ENCODE measurements at regions not wholly inside any gene's neighbourhood (a gene's known extent, or its start where the extent isn't known, plus 50 kb on each side); places are given as distances from the start of the nearest gene placed in this dataset.

DNA sequence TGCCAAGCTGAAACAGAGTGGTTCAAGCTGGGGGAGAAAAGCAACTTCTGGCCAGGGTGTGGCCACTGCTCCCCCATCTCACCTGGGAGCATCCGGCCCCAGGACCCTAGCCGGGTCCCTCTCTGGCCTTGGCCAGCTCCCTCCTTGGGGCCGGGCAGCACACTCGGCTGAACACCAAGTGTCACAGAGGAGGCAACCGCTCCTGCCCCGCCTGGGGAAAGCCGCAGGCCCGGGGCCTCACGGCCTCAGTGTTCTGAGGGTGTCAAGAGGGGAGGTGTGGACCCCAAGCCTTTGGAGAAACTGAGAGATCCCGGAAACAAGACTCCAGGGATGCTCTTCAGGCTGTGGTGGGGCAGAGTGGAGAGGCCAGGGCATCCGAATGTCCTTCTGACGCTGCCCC, 88.4 kb downstream of the ENGASE start:
- DNase-seq (ENCODE audit: extremely low spot score) = no peak
- no peaks in the 10 kb centered on the region for H3K4me1 ChIP-seq (ENCODE audit: insufficient read depth)
- H3K27ac ChIP-seq (ENCODE audit: low read depth) = no peak overlapping the region
- no peak overlapping the region for H3K4me3 ChIP-seq (ENCODE audit: low read depth, low read length)
- WGBS = 78% methylated on average over 12 of the region's 12 CpGs
- H3K36me3 ChIP-seq (ENCODE audit: insufficient read depth) = no peaks in the 10 kb centered on the region

DNA sequence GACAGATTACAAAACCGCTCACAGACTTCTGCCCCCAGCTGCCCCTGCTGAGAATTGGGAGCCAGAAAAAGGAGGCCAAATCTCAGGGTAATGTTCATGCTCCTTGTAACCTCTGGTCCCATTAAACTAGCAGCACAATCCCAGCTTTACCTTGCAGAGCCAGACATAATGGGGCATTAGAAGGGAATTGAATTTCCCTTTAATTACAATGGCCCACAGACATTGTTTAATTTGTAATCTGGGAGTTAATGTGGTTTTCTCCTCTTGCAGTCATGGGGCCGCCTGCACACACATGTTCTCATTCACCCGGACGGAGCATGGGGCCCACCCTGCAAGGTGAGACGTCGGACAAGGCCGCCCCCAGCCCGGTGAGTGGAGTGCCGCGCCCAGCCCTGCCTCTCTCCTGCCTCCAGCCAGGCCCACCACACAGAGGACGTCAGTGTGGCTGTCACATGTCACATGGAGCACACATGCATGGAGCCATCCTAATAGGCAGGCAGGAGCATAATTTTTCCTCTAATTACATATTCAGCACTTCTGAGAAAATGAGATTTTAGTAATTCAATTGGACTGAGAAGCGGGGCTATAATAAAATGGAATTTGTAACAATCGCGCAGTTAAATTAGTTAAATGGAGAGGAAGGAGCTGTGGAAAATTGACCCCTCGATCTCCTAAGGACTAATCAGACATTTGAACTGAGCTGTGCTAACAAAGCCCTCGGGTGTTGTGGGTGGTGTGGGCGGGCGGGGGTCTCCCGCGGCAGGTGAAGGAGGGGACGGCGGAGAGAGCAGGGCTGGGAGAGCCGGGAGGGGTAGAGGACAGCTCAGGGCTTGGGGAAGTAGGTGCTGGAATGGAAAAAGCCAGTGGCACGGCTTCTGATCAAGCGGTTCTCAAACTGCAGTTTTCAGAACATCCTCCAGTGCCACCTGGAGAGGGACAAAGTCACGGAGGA, 87.7 kb downstream of the ENGASE start:
- Histone ChIP-seq H3K36me3 (ENCODE audit: insufficient read depth) (no peaks in the 10 kb centered on the region), H3K4me1 (ENCODE audit: insufficient read depth) (no peaks in the 10 kb centered on the region), H3K27ac (ENCODE audit: low read depth) (no peak overlapping the region), H3K4me3 (ENCODE audit: low read depth, low read length) (no peak overlapping the region)
- no peak for DNase-seq (ENCODE audit: extremely low spot score)
- WGBS = 66% methylated on average over 26 of the region's 26 CpGs

- WGBS = 50% methylated on average over 14 of the region's 14 CpGs
- Histone ChIP-seq H3K36me3 (ENCODE audit: insufficient read depth) (no peaks in the 10 kb centered on the region), H3K4me3 (ENCODE audit: low read depth, low read length) (no peak overlapping the region), H3K27ac (ENCODE audit: low read depth) (no peak overlapping the region), H3K4me1 (ENCODE audit: insufficient read depth) (no peaks in the 10 kb centered on the region)
- DNase-seq (ENCODE audit: extremely low spot score) = no peak
Measured at GRCh38 chr17:79160980-79161636, 86.5 kb downstream of the ENGASE start.

GRCh38 chr17:79159926-79160325, 85.3 kb downstream of the ENGASE start:
- Histone ChIP-seq H3K4me3 (ENCODE audit: low read depth, low read length) (no peak overlapping the region), H3K4me1 (ENCODE audit: insufficient read depth) (no peaks in the 10 kb centered on the region), H3K27ac (ENCODE audit: low read depth) (no peak overlapping the region), H3K36me3 (ENCODE audit: insufficient read depth) (no peaks in the 10 kb centered on the region)
- WGBS = 63% methylated on average over 13 of the region's 13 CpGs
- no peak for DNase-seq (ENCODE audit: extremely low spot score)

DNA sequence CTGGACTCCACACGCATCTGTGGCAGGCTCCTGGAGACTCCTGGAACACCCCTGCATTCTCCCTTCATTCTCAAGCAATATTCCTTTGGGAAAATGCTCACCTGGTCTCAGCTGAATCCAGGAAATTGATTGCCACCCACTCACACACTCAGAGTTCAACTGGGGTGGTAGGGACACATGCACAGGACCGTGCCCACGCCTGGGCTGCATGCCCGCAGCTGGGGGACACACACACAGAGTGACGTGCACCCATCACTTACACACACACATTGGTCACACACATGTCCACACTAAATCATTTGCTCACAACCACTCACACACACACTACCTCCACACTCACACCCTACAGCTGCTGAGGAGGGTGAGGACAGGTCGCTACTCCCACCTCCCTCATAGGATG, 84.8 kb downstream of the ENGASE start:
- DNase-seq (ENCODE audit: extremely low spot score) = no peak
- WGBS = 86% methylated on average over 6 of the region's 6 CpGs
- Histone ChIP-seq H3K36me3 (ENCODE audit: insufficient read depth) (no peaks in the 10 kb centered on the region), H3K4me3 (ENCODE audit: low read depth, low read length) (no peak overlapping the region), H3K27ac (ENCODE audit: low read depth) (no peak overlapping the region), H3K4me1 (ENCODE audit: insufficient read depth) (no peaks in the 10 kb centered on the region)

DNA sequence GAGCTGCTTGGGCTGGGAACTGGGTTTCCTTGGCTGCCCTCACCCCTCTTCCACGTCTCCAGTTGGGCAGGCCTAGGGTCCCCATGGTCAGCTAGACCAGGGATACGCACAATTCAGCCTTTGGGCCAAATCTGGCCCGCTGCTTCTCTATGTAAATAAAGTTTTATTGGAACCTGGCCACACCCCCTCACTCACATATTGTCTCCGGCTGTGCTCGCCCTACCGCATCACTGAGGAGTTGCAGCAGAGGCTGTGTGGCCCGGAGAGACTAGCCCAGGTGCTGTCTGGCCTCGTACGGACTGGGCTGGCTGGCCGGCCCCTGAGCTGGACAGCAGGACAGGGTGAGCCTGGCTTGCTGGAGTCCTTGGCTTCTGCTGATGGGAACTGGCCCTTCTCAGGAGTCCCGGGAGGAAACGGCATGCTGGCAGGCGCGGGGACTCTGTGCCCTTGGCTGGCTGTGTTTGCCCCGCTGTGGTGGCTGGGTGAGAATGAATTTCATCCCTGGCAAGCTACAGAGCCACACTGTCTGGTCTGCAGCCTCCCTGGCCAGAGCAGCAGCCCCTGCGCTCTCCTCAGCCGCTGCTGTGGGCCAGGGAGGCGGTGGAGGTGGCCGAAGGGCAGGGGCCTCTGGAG, 82.0 kb downstream of the ENGASE start:
- WGBS = 72% methylated on average over 19 of the region's 19 CpGs
- no peak overlapping the region for H3K4me3 ChIP-seq (ENCODE audit: low read depth, low read length)

GRCh38 chr17:79155701-79156100, 81.1 kb downstream of the ENGASE start:
- H3K27ac ChIP-seq (ENCODE audit: low read depth) = no peak overlapping the region
- no peak for DNase-seq (ENCODE audit: extremely low spot score)
- H3K36me3 ChIP-seq (ENCODE audit: insufficient read depth) = no peaks in the 10 kb centered on the region
- no peak overlapping the region for H3K4me3 ChIP-seq (ENCODE audit: low read depth, low read length)
- no peaks in the 10 kb centered on the region for H3K4me1 ChIP-seq (ENCODE audit: insufficient read depth)
- 90% methylated on average over 12 of the region's 12 CpGs for WGBS

More for the DNA sequence above, 82.0 kb downstream of the ENGASE start:
- Histone ChIP-seq H3K4me1 (ENCODE audit: insufficient read depth) (no peaks in the 10 kb centered on the region), H3K27ac (ENCODE audit: low read depth) (no peak overlapping the region), H3K36me3 (ENCODE audit: insufficient read depth) (no peaks in the 10 kb centered on the region)
- DNase-seq (ENCODE audit: extremely low spot score) = no peak

DNA sequence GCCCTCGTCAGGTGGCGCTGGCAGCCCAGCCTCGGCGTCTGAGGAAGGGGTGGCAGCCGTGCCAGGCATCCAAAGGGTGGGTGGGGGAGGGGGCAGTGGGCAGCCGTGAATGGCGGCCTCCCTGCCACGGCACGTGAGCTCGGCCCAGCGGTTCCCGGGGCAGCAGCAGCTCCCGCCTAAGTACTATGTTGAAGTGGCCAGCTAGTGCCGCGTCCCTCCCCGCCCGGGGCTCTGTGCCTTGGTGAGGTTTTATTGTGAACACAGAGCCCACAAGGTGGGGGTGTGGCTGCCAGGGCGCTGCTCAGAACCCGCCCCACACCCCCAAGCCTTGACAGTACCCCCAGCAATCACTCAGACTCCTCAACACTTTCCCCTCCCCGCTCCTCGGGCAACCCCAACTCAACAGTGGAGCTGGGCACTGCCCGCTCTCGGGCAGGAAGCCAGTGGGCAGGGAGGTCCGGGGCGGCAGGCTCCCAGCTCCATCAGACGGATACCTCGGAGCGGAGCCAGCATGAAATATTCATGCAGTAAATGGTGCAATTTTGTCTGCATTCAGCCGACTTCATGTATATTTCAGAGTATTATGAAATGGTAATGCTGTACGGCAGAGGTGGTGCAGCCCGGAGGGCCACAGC, 80.4 kb downstream of the ENGASE start:
- H3K27ac ChIP-seq (ENCODE audit: low read depth) = no peak overlapping the region
- no peak overlapping the region for H3K4me3 ChIP-seq (ENCODE audit: low read depth, low read length)
- no peaks in the 10 kb centered on the region for H3K36me3 ChIP-seq (ENCODE audit: insufficient read depth)
- no peaks in the 10 kb centered on the region for H3K4me1 ChIP-seq (ENCODE audit: insufficient read depth)
- 70% methylated on average over 31 of the region's 31 CpGs for WGBS
- no peak for DNase-seq (ENCODE audit: extremely low spot score)

- Histone ChIP-seq H3K27ac (ENCODE audit: low read depth) (no peak overlapping the region), H3K4me1 (ENCODE audit: insufficient read depth) (no peaks in the 10 kb centered on the region), H3K4me3 (ENCODE audit: low read depth, low read length) (no peak overlapping the region), H3K36me3 (ENCODE audit: insufficient read depth) (no peaks in the 10 kb centered on the region)
- no peak for DNase-seq (ENCODE audit: extremely low spot score)
- WGBS = 64% methylated on average over 14 of the region's 14 CpGs
Measured at GRCh38 chr17:79154446-79154845, 79.8 kb downstream of the ENGASE start.

DNA sequence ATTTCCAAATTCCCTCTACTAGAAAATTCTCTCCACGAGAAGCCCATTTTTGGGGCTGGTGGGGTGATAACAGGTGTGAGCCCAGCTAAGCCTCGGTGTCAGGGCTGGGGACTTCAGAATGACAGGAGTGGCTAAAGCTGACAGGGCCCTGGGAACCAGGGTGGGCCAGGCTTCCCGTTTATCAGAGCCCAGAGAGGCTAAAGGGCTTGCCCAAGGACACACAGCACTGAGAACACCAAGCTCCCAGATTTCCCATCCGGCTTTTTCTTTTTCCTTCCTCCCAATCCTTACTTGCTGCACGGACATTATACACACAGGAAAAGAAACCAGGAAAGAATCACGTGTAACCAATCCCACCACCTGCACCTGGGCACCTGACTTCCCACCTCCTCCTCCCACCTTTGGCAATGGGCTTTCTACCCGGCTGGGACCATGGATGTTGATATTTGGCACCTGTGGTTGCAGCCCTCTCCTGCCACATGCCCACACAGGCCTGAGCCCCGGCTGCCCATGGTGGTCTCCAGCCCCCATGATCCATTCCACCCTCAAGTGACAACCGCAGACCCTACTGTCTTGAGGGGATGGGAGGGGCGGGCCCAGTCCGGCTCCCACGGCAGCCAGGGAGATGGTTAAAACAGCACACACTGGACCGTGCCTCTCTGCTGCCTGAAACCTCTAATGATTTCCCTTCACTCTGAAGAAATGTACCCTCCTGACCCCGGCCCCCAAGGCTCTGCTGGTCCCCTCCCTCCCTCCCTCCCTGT, 78.9 kb downstream of the ENGASE start:
- 65% methylated on average over 14 of the region's 14 CpGs for WGBS

DNA sequence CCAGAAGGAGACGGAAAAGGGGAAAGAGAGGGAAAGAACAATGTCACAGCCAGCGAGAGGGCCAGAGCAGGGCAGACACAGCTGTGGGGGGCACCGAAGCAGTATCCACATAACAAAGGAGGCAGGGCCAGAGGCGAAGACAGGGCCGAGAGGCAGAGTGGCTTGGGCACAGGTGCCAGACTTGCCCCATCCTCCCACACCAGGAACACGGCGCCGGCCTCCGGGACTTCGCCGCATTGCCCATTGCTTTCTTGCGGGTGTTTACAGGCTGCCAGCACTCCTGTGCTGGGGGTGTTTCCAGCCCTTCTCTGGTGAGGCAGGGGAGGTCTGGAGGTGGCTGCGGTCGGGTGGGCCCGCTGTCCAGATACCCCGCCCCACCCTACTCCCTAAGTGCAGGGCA, 78.0 kb downstream of the ENGASE start:
- Histone ChIP-seq H3K4me3 (ENCODE audit: low read depth, low read length) (no peak overlapping the region), H3K4me1 (ENCODE audit: insufficient read depth) (no peaks in the 10 kb centered on the region), H3K36me3 (ENCODE audit: insufficient read depth) (no peaks in the 10 kb centered on the region), H3K27ac (ENCODE audit: low read depth) (no peak overlapping the region)
- 31% methylated on average over 16 of the region's 16 CpGs for WGBS
- DNase-seq (ENCODE audit: extremely low spot score) = no peak

More for the DNA sequence above, 78.9 kb downstream of the ENGASE start:
- Histone ChIP-seq H3K4me3 (ENCODE audit: low read depth, low read length) (no peak overlapping the region), H3K36me3 (ENCODE audit: insufficient read depth) (no peaks in the 10 kb centered on the region), H3K4me1 (ENCODE audit: insufficient read depth) (no peaks in the 10 kb centered on the region), H3K27ac (ENCODE audit: low read depth) (no peak overlapping the region)
- DNase-seq (ENCODE audit: extremely low spot score) = no peak

DNA sequence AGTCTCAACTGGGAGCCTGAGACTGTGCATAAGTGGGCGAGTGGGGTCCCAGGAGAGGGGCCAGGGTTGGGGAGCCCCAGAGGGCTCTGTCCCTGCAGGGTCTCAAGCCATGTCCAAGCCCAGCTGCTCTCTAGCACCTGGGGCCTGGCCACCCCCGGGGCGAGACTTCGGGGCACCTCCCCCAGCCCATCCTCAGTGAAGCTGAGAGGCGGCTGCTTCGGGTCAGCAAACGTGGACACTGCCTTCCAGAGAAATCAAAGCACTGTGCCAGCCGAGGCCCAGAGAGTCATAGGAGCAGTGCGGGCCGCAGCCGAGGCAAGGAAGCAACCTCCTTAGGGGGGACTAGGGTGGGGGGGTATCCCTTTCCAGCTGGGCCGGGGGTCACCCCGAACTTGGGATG, 77.5 kb downstream of the ENGASE start:
- Histone ChIP-seq H3K27ac (ENCODE audit: low read depth) (no peak overlapping the region), H3K4me1 (ENCODE audit: insufficient read depth) (no peaks in the 10 kb centered on the region), H3K36me3 (ENCODE audit: insufficient read depth) (no peaks in the 10 kb centered on the region), H3K4me3 (ENCODE audit: low read depth, low read length) (no peak overlapping the region)
- 23% methylated on average over 13 of the region's 13 CpGs for WGBS
- DNase-seq (ENCODE audit: extremely low spot score) = no peak

GRCh38 chr17:79150799-79151198, 76.2 kb downstream of the ENGASE start:
- no peaks in the 10 kb centered on the region for H3K4me1 ChIP-seq (ENCODE audit: insufficient read depth)
- no peaks in the 10 kb centered on the region for H3K36me3 ChIP-seq (ENCODE audit: insufficient read depth)
- no peak for DNase-seq (ENCODE audit: extremely low spot score)
- no peak overlapping the region for H3K27ac ChIP-seq (ENCODE audit: low read depth)
- no peak overlapping the region for H3K4me3 ChIP-seq (ENCODE audit: low read depth, low read length)
- 76% methylated on average over 19 of the region's 19 CpGs for WGBS

Data from urinary bladder (tissue), 3 donors.